ENCODE measurements at regions not wholly inside any gene's neighbourhood (a gene's known extent, or its start where the extent isn't known, plus 50 kb on each side); places are given as distances from the start of the nearest gene placed in this dataset.

- TF ChIP-seq CTCF (conservative IDR thresholded peaks at IDR 0.05; ENCODE audit: low read length) = no peak
- TF ChIP-seq EZH2phosphoT487 (IDR thresholded peaks at IDR 0.05; ENCODE audit: borderline replicate concordance, low read depth, low read length) = no peak
Observed at GRCh38 chr9:23497137-23497504, 328.9 kb downstream of the ELAVL2 start.

Measured in OCI-LY7 (cell line).